ENCODE measurements at regions not wholly inside any gene's neighbourhood (a gene's known extent, or its start where the extent isn't known, plus 50 kb on each side); places are given as distances from the start of the nearest gene placed in this dataset.
A peak's percentile ranks its signal among the peaks of the same experiment; 100 is the strongest.

GRCh38 chr11:110027627-110028371, 65.4 kb upstream of the ZC3H12C start (continued):
- TF ChIP-seq PAX8 (IDR thresholded peaks at IDR 0.05) (no peak), EZH2 (IDR thresholded peaks at IDR 0.05; ENCODE audit: borderline replicate concordance, control insufficient read depth, low read depth, low read length) (no peak), RAD51 (IDR thresholded peaks at IDR 0.05) (no peak), PML (IDR thresholded peaks at IDR 0.05; ENCODE audit: low read length) (peak; percentile 31; the same call in 1 of the 2 replicates), BCL11A (IDR thresholded peaks at IDR 0.05; ENCODE audit: low read depth, low read length) (peak; percentile 99), SP1 (IDR thresholded peaks at IDR 0.05; ENCODE audit: low read depth, low read length) (peak; percentile 73), SMAD1 (IDR thresholded peaks at IDR 0.05; ENCODE audit: low read depth, partially characterized antibody) (peak; percentile 82), NRF1 (conservative IDR thresholded peaks at IDR 0.05; ENCODE audit: low read depth, low read length) (no peak), RCOR1 (conservative IDR thresholded peaks at IDR 0.05; ENCODE audit: low read depth, low read length) (peak; percentile 58; the same call in 1 of the 2 replicates), ZNF622 (IDR thresholded peaks at IDR 0.05) (no peak), WRNIP1 (IDR thresholded peaks at IDR 0.05; ENCODE audit: borderline replicate concordance, low read depth, low read length) (no peak), NBN (IDR thresholded peaks at IDR 0.05) (peak; percentile 27; the same call in 1 of the 2 replicates), LARP7 (IDR thresholded peaks at IDR 0.05) (no peak), SREBF1 (IDR thresholded peaks at IDR 0.05; ENCODE audit: low read length) (no peak), STAT3 (IDR thresholded peaks at IDR 0.05; ENCODE audit: low read depth, low read length) (no peak), HCFC1 (IDR thresholded peaks at IDR 0.05; ENCODE audit: low read length) (no peak), RELB (IDR thresholded peaks at IDR 0.05; ENCODE audit: low read depth) (peak; percentile 81; the same call in 1 of the 2 replicates), MYC (IDR thresholded peaks at IDR 0.05; ENCODE audit: insufficient read depth, insufficient read length, insufficient replicate concordance, low read length, severe bottlenecking) (no peak), CREM (IDR thresholded peaks at IDR 0.05; ENCODE audit: low read depth) (peak; percentile 83), EP300 (IDR thresholded peaks at IDR 0.05; ENCODE audit: borderline replicate concordance in 1 of 2, control insufficient read depth in 1 of 2, low read depth in 2 of 2, low read length in 2 of 2) (peak; percentile 89 to 92), CREB1 (IDR thresholded peaks at IDR 0.05; ENCODE audit: low read depth) (no peak), DPF2 (IDR thresholded peaks at IDR 0.05) (peak; percentile 64), E4F1 (IDR thresholded peaks at IDR 0.05; ENCODE audit: borderline replicate concordance, partially characterized antibody) (no peak), NR2C2 (IDR thresholded peaks at IDR 0.05; ENCODE audit: borderline replicate concordance, control insufficient read depth, insufficient read length, low read depth) (no peak), MEF2B (IDR thresholded peaks at IDR 0.05; ENCODE audit: partially characterized antibody, poor library complexity, severe bottlenecking) (peak; percentile 86), CHD2 (IDR thresholded peaks at IDR 0.05; ENCODE audit: borderline replicate concordance, low read depth, low read length) (peak; percentile 66; the same call in 1 of the 2 replicates), RFX5 (IDR thresholded peaks at IDR 0.05; ENCODE audit: low read depth, low read length) (no peak), ZNF217 (IDR thresholded peaks at IDR 0.05) (no peak)
